AG10803 (cell line): ENCODE measurements at regions not wholly inside any gene's neighbourhood (a gene's known extent, or its start where the extent isn't known, plus 50 kb on each side); places are given as distances from the start of the nearest gene placed in this dataset.

Experiments
- DNase-seq: peaks from one replicate; pipeline ENCODE4 v3.0.0; 2010; ENCODE audit warnings: low read depth
- H3K4me3 ChIP-seq: 2 replicates; pipeline ENCODE4 v1.5.1; 2011; ENCODE audit warnings: mild to moderate bottlenecking, low read length, control low read depth
- CTCF ChIP-seq: conservative IDR thresholded peaks from 2 replicates; pipeline ENCODE4 v1.5.1; 2011; ENCODE audit warnings: mild to moderate bottlenecking, low read length, control low read depth, inconsistent platforms

GRCh38 chr17:30590081-30590733 lies 113.0 kb downstream of the GOSR1 start:
- TF ChIP-seq CTCF, result no peak
- no peak overlapping the region for H3K4me3 ChIP-seq
- no peak for DNase-seq

DNA sequence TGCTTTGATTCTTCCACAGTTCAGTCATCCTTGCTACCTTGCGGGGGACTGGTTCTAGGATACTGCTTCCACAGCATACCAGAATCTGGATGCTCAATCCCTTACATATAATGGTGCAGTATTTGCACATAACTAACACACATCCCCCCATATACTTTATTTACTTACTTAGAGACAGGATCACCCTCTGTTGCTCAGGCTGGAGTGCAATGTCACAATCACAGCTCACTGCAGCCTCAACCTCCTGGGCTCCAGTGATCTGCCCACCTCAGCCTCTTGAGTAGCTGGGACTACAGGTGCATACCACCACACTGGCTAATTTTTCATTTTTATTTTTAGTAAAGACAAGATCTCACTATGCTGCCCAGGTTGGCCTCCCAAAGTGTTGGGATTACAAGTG lies 112.2 kb downstream of the GOSR1 start:
- H3K4me3 ChIP-seq, result no peak overlapping the region
- TF ChIP-seq CTCF, result no peak
- DNase-seq, result no peak

DNA sequence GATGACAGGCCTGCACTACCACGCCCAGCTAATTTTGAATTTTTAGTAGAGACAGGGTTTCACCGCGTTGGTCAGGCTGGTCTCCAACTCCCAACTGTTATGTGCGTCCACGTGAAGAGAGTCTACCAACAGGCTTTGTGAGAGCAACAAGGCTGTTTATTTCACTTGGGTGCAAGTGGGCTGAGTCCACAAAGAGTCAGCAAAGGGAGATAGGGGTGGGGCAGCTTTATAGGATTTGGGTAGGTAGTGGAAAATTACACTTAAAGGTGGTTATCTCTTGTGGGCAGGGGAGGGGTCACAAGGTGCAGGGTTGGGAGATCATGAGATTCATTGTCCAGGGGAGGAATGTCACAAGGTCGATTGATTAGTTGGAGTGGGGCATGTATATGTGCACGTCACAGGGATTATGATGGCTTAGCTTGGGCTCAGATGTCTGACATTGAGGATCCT lies 111.6 kb downstream of the GOSR1 start:
- no peak for DNase-seq
- no peak overlapping the region for H3K4me3 ChIP-seq
- no peak for TF ChIP-seq CTCF

- no peak overlapping the region for H3K4me3 ChIP-seq
- DNase-seq, result peak; percentile 67
- TF ChIP-seq CTCF, result no peak
Measured at GRCh38 chr17:30586818-30587595, 109.8 kb downstream of the GOSR1 start.

DNA sequence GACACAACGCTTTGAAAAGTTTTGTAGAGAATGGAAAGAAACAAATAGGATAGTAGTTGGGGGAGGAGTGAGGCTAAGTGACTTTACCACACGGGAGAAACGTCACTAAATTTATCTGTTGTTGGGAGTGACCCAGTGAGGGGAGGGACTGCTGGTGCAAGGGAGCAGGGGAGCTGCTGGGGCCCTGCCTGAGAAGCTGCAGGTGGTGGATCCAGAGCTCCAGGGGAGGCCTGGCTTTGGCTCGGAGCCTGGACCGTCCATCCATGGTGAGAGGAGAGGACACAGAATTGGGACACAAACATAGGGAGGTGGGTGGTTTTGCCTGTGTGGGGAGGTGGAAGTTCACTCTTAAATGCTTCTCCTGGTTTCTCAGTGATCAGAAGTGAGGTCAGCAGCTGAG lies 107.6 kb downstream of the GOSR1 start:
- no peak for DNase-seq
- no peak for TF ChIP-seq CTCF

DNA sequence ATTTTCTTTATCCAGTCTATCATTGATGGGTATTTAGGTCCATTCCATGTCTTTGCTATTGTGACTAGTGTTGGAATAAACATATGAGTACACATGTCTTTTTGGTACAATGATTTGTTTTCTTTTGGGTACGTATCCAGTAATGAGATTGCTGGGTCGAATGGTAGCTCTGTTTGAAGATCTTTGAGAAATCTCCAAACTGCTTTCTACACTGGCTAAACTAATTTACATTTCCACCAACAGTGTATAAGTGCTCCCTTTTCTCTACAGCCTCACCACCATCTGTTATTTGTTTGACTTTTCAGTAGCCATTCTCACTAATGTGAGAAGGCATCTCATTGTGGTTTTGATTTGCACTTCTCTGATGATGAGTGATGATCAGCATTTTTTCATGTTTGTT lies 103.7 kb downstream of the GOSR1 start:
- no peak for TF ChIP-seq CTCF
- peak; percentile 73 for DNase-seq

More for the DNA sequence above, 107.6 kb downstream of the GOSR1 start:
- no peak overlapping the region for H3K4me3 ChIP-seq

More for the DNA sequence above, 103.7 kb downstream of the GOSR1 start:
- H3K4me3 ChIP-seq, result no peak overlapping the region
